ENCODE measurements at regions not wholly inside any gene's neighbourhood (a gene's known extent, or its start where the extent isn't known, plus 50 kb on each side); places are given as distances from the start of the nearest gene placed in this dataset.

DNA sequence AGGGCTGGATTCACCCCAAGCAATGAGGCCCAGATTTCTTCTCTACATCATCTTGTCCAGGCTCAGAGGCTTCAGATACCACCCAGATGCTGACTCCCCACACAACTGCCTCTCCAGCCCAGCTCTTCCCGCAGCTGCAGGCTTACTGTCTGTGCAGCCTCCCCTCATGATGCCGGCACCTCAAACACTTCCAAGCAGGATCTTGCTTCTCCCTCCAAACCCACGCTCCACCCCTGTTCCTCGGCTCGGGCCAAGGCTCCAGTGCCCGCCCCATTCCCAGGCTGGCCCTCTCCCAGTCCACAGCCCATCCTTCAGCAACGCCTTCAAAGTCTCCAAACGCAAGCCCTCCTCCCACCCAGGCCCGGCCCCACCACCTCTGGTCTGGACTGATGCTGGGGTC, 159.2 kb upstream of the LINGO1 start:
- Histone ChIP-seq H3K79me2 (ENCODE audit: low read depth) (no peaks in the 10 kb centered on the region), H2AFZ (replicated peaks) (no peak overlapping the region), H3K4me3 (no peak overlapping the region), H3K36me3 (no peaks in the 10 kb centered on the region), H3K4me2 (no peak overlapping the region), H3K9me3 (ENCODE audit: low read depth) (no peaks in the 10 kb centered on the region), H3K27ac (no peak overlapping the region), H4K20me1 (ENCODE audit: low read depth) (no peaks in the 10 kb centered on the region), H3K4me1 (no peaks in the 10 kb centered on the region), H3K27me3 (no peaks in the 10 kb centered on the region), H3F3A (ENCODE audit: low read depth) (no peaks in the 10 kb centered on the region), H3K9ac (no peak overlapping the region)
- Mint-ChIP-seq H3K4me1 (peaks cover 2% of the 10 kb centered on the region), H3K9me3 (no peaks in the 10 kb centered on the region), H3K27ac (no peak overlapping the region), H3K4me3 (no peak overlapping the region), H3K27me3 (ENCODE audit: insufficient read depth, low read depth) (peaks cover 28% of the 10 kb centered on the region), H3K36me3 (no peaks in the 10 kb centered on the region)
- TF ChIP-seq, protein P1, sequence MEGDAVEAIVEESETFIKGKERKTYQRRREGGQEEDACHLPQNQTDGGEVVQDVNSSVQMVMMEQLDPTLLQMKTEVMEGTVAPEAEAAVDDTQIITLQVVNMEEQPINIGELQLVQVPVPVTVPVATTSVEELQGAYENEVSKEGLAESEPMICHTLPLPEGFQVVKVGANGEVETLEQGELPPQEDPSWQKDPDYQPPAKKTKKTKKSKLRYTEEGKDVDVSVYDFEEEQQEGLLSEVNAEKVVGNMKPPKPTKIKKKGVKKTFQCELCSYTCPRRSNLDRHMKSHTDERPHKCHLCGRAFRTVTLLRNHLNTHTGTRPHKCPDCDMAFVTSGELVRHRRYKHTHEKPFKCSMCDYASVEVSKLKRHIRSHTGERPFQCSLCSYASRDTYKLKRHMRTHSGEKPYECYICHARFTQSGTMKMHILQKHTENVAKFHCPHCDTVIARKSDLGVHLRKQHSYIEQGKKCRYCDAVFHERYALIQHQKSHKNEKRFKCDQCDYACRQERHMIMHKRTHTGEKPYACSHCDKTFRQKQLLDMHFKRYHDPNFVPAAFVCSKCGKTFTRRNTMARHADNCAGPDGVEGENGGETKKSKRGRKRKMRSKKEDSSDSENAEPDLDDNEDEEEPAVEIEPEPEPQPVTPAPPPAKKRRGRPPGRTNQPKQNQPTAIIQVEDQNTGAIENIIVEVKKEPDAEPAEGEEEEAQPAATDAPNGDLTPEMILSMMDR (IDR thresholded peaks at IDR 0.05): no peak
- TF ChIP-seq EZH2 (IDR thresholded peaks at IDR 0.05) (no peak), EZH2phosphoT487 (IDR thresholded peaks at IDR 0.05) (no peak)
- DNase-seq (ENCODE audit: low spot score): no peak

DNA sequence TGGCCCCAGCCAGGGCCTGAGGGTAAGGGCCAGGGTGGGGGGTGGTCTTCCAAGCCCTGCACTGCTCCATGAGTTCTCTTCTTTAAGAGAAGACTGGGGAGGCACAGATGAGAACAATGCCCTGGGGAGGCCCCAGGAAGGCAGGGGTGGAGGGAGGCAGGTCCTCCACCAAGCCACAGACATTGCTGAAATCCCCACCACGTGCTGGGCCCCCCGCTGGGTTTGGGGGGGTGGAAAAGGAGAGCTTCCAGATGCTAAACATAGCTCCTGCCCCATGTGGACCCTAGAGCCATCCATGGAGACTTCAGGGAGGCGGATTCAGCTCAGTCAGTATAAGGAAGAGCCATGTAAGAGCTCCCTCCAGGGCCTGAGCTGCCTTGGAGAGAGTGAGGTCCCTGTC, 157.8 kb upstream of the LINGO1 start:
- Histone ChIP-seq H3K79me2 (ENCODE audit: low read depth) (no peaks in the 10 kb centered on the region), H3K27me3 (no peaks in the 10 kb centered on the region), H4K20me1 (ENCODE audit: low read depth) (no peaks in the 10 kb centered on the region), H2AFZ (replicated peaks) (no peak overlapping the region), H3K4me2 (no peak overlapping the region), H3K9me3 (ENCODE audit: low read depth) (no peaks in the 10 kb centered on the region), H3K4me3 (no peak overlapping the region), H3K9ac (no peak overlapping the region), H3K36me3 (no peaks in the 10 kb centered on the region), H3K27ac (no peak overlapping the region), H3K4me1 (no peaks in the 10 kb centered on the region), H3F3A (ENCODE audit: low read depth) (no peaks in the 10 kb centered on the region)
- peaks cover 6% of the 10 kb centered on the region for H3K4me1 Mint-ChIP-seq
- DNase-seq (ENCODE audit: low spot score): no peak
- no peak overlapping the region for H3K4me3 Mint-ChIP-seq
- no peaks in the 10 kb centered on the region for H3K9me3 Mint-ChIP-seq
- no peak overlapping the region for H3K27ac Mint-ChIP-seq
- no peak for TF ChIP-seq EZH2 (IDR thresholded peaks at IDR 0.05)
- TF ChIP-seq EZH2phosphoT487 (IDR thresholded peaks at IDR 0.05): no peak
- TF ChIP-seq, protein P1 (IDR thresholded peaks at IDR 0.05): no peak
- H3K27me3 Mint-ChIP-seq (ENCODE audit: insufficient read depth, low read depth): peaks cover 22% of the 10 kb centered on the region
- no peaks in the 10 kb centered on the region for H3K36me3 Mint-ChIP-seq

DNA sequence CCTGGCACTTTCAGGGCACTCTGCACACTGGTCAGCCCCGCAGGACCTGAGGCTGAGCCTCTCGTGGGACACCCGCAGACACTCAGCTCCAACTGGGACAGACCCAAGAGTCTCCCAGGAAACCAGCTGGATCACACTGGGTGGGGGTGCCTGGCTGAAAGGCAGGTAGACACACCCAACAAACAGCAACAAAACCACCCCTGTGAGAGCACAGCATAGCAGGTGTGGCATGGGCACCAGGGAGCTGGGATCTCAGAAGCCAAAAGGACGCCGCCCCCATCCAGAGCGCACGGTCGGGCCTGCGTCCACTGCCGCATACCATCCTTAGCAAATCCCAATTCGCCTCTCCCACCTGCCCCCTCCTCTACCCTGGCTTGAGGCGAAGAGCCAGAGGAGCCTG, 154.2 kb upstream of the LINGO1 start:
- H3K9me3 Mint-ChIP-seq: no peaks in the 10 kb centered on the region
- no peak overlapping the region for H3K27ac ChIP-seq
- H3K4me2 ChIP-seq: no peak overlapping the region
- H3K27me3 ChIP-seq: no peaks in the 10 kb centered on the region
- H3K4me3 Mint-ChIP-seq: no peak overlapping the region
- no peaks in the 10 kb centered on the region for H4K20me1 ChIP-seq (ENCODE audit: low read depth)
- H3K9ac ChIP-seq: no peak overlapping the region
- no peaks in the 10 kb centered on the region for H3K36me3 ChIP-seq
- H2AFZ ChIP-seq (replicated peaks): no peak overlapping the region
- no peaks in the 10 kb centered on the region for H3K36me3 Mint-ChIP-seq
- peak; percentile 20 for DNase-seq (ENCODE audit: low spot score)
- H3K27me3 Mint-ChIP-seq (ENCODE audit: insufficient read depth, low read depth): peaks cover 23% of the 10 kb centered on the region
- H3K4me1 ChIP-seq: peaks cover 14% of the 10 kb centered on the region
- no peaks in the 10 kb centered on the region for H3K79me2 ChIP-seq (ENCODE audit: low read depth)
- no peak for TF ChIP-seq EZH2 (IDR thresholded peaks at IDR 0.05)
- TF ChIP-seq, protein P1 (IDR thresholded peaks at IDR 0.05): no peak
- no peak for TF ChIP-seq EZH2phosphoT487 (IDR thresholded peaks at IDR 0.05)
- H3K27ac Mint-ChIP-seq: no peak overlapping the region
- H3K9me3 ChIP-seq (ENCODE audit: low read depth): no peaks in the 10 kb centered on the region
- no peak overlapping the region for H3K4me3 ChIP-seq
- H3K4me1 Mint-ChIP-seq: peaks cover 8% of the 10 kb centered on the region
- peaks cover 15% of the 10 kb centered on the region for H3F3A ChIP-seq (ENCODE audit: low read depth)

All from neural progenitor cell (in vitro differentiated cells).